Loucy (cell line): ENCODE measurements at regions not wholly inside any gene's neighbourhood (a gene's known extent, or its start where the extent isn't known, plus 50 kb on each side); places are given as distances from the start of the nearest gene placed in this dataset.

Source experiments
- H2AFZ ChIP-seq: fragments of 200-600 bp; sonication (generic); 2 replicates; pipeline ENCODE4 v1.6.0; 2016; ENCODE audit warnings: antibody characterized with exemption, mild to moderate bottlenecking, low read length, moderate library complexity
- H3F3A ChIP-seq: fragments of 200-600 bp; 2 replicates; pipeline ENCODE4 v1.6.0; 2016; ENCODE audit warnings: antibody characterized with exemption, low read depth, mild to moderate bottlenecking
- H3K27me3 ChIP-seq: fragments of 200-600 bp; sonication (generic); 2 replicates; pipeline ENCODE4 v1.6.1; 2014; ENCODE audit warnings: low read length, mild to moderate bottlenecking; ENCODE audit not compliant: insufficient read depth, poor library complexity, severe bottlenecking
- H3K36me3 ChIP-seq: fragments of 200-600 bp; sonication (generic); 2 replicates; pipeline ENCODE4 v1.6.1; 2016; ENCODE audit warnings: low read length; ENCODE audit not compliant: insufficient read depth
- H3K4me1 ChIP-seq: fragments of 200-600 bp; sonication (generic); 2 replicates; pipeline ENCODE4 v1.5.1; 2014; ENCODE audit warnings: low read length, mild to moderate bottlenecking; ENCODE audit not compliant: insufficient read depth, poor library complexity, severe bottlenecking
- H3K4me2 ChIP-seq: fragments of 200-600 bp; sonication (generic); 2 replicates; pipeline ENCODE4 v1.6.0; 2014; ENCODE audit warnings: antibody characterized with exemption, low read length, low read depth, mild to moderate bottlenecking; ENCODE audit not compliant: poor library complexity, severe bottlenecking
- H3K4me3 ChIP-seq: fragments of 200-600 bp; sonication (generic); 2 replicates; pipeline ENCODE4 v1.5.1; 2014; ENCODE audit warnings: low read length, mild to moderate bottlenecking, mixed read lengths; ENCODE audit not compliant: poor library complexity, severe bottlenecking
- H3K79me2 ChIP-seq: fragments of 200-600 bp; sonication (generic); 2 replicates; pipeline ENCODE4 v1.6.1; 2014; ENCODE audit warnings: low read length; ENCODE audit not compliant: insufficient read depth
- H3K9ac ChIP-seq: fragments of 200-600 bp; sonication (generic); 2 replicates; pipeline ENCODE4 v1.6.0; 2014; ENCODE audit warnings: mild to moderate bottlenecking, low read depth, low read length, moderate library complexity; ENCODE audit not compliant: poor library complexity, severe bottlenecking
- H3K9me2 ChIP-seq: fragments of 200-600 bp; sonication (generic); replicated peaks from 2 replicates; pipeline ENCODE4 v1.6.1; 2016; ENCODE audit warnings: low read depth, low read length, mixed read lengths
- H3K9me3 ChIP-seq: fragments of 200-600 bp; sonication (generic); 2 replicates; pipeline ENCODE4 v1.6.1; 2014; ENCODE audit warnings: mild to moderate bottlenecking, antibody characterized with exemption, low read length, low read depth; ENCODE audit not compliant: insufficient read depth
- H4K20me1 ChIP-seq: fragments of 200-600 bp; sonication (generic); 2 replicates; pipeline ENCODE4 v1.6.0; 2014; ENCODE audit warnings: antibody characterized with exemption, low read length, mild to moderate bottlenecking; ENCODE audit not compliant: insufficient read depth, poor library complexity, severe bottlenecking
- EZH2phosphoT487 ChIP-seq: fragments of 200-600 bp; IDR thresholded peaks from 2 replicates; pipeline ENCODE4 v1.6.1; 2018; ENCODE audit warnings: antibody characterized with exemption, mild to moderate bottlenecking, moderate library complexity, borderline replicate concordance
- TF ChIP-seq, protein P1 (sequence below): fragments of 200-600 bp; sonication (generic); conservative IDR thresholded peaks from 2 replicates; pipeline ENCODE4 v1.5.1; 2014; ENCODE audit warnings: mild to moderate bottlenecking, antibody characterized with exemption, low read length

DNA sequence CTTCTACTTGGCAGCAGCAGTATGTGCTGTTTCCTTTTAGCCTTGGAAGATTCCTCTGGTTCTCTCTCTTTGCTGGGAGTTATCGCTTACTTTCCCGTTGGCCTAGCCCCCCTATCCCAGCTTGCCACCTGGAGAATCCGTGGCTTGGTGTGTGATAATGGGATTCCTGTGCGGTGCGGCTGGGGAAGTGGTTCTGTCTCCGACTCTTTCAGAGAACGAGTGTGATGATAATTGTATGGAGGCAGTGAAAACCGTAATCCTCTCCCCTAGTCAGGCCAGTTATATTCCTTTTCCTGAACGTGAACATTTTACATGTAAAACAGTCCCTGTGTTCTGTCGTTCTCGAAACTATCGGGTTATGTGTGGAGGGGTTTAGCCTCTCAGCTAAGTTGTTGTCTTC, 300.1 kb upstream of the C2CD4B start:
- Histone ChIP-seq H3F3A (no peaks in the 10 kb centered on the region), H3K9me2 (no peaks in the 10 kb centered on the region), H3K4me2 (no peak overlapping the region), H3K36me3 (no peaks in the 10 kb centered on the region), H2AFZ (no peak overlapping the region), H3K9me3 (no peaks in the 10 kb centered on the region), H3K9ac (no peak overlapping the region), H3K79me2 (no peaks in the 10 kb centered on the region), H3K4me3 (no peak overlapping the region), H3K4me1 (no peaks in the 10 kb centered on the region), H4K20me1 (no peaks in the 10 kb centered on the region), H3K27me3 (no peaks in the 10 kb centered on the region)
- TF ChIP-seq, protein P1, sequence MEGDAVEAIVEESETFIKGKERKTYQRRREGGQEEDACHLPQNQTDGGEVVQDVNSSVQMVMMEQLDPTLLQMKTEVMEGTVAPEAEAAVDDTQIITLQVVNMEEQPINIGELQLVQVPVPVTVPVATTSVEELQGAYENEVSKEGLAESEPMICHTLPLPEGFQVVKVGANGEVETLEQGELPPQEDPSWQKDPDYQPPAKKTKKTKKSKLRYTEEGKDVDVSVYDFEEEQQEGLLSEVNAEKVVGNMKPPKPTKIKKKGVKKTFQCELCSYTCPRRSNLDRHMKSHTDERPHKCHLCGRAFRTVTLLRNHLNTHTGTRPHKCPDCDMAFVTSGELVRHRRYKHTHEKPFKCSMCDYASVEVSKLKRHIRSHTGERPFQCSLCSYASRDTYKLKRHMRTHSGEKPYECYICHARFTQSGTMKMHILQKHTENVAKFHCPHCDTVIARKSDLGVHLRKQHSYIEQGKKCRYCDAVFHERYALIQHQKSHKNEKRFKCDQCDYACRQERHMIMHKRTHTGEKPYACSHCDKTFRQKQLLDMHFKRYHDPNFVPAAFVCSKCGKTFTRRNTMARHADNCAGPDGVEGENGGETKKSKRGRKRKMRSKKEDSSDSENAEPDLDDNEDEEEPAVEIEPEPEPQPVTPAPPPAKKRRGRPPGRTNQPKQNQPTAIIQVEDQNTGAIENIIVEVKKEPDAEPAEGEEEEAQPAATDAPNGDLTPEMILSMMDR, result no peak
- TF ChIP-seq EZH2phosphoT487, result no peak

DNA sequence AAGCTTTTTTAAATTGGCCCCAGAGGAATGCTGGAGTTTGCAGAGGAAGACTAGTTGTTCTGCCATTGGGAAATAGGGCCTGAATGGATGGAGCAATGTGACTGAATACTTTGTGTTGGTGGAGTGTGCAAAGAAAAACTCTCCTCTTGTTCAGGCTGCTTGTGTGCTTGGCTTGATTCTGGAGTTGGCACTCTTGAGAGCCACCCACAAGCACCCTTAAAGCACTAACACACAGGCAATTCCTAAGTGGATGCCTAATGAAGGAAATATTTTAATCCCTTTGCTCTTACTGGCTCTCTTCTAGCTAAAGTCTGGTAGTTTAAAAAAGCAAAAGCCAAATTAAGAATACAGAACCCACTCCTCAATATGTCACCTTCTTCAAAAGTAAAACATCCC, 304.4 kb upstream of the C2CD4B start:
- H3K9ac ChIP-seq, result no peak overlapping the region
- no peaks in the 10 kb centered on the region for H3K9me3 ChIP-seq
- H3K27me3 ChIP-seq, result no peaks in the 10 kb centered on the region
- H3K79me2 ChIP-seq, result no peaks in the 10 kb centered on the region
- H2AFZ ChIP-seq, result no peak overlapping the region
- no peak overlapping the region for H3K4me3 ChIP-seq
- H3K9me2 ChIP-seq, result no peaks in the 10 kb centered on the region
- no peak overlapping the region for H3K4me2 ChIP-seq
- TF ChIP-seq, protein P1, result no peak
- no peak for TF ChIP-seq EZH2phosphoT487
- no peaks in the 10 kb centered on the region for H3F3A ChIP-seq
- H4K20me1 ChIP-seq, result no peaks in the 10 kb centered on the region
- peaks cover 10% of the 10 kb centered on the region for H3K4me1 ChIP-seq
- H3K36me3 ChIP-seq, result no peaks in the 10 kb centered on the region

DNA sequence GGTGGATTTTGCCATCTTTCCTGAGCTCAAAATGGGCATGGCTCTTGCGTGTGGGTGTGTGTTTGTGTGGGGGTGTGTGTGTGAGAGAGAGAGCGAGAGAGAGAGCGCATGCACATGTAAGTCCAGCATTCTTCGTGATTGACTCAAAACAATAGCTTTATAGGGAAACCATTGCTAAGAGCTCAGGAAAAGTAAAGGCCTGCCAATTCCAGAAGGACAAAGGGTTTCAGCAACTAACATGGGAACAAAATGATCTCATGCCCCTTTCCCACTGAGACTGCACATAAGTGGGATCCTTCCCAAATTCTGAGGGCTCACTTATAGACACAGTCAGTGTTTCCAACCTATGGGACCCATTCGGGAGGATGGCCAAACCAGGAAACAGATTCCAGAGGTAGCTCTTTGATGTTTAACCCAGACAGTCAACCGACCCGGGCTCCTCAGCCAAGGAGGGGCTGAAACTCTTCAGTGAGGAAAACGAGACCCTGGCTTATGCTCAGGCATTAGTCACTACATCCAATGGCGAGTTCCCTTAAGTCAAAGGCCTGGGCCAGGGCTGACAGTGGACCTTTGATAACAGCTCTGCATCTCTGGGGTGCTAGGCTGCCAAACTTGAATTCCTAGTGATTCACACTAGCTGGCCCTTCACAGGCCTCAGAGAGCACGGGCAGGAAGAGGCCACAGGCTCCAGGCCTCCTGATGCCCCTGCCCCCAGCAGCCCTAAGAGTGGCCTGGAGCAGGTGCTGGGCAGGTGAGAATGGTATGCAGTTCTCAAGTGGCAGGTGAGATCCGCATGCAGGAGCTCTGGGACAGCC, 305.0 kb upstream of the C2CD4B start:
- no peak overlapping the region for H3K4me3 ChIP-seq
- no peaks in the 10 kb centered on the region for H3K36me3 ChIP-seq
- H3K4me2 ChIP-seq, result no peak overlapping the region
- H3F3A ChIP-seq, result no peaks in the 10 kb centered on the region
- no peaks in the 10 kb centered on the region for H3K9me2 ChIP-seq
- no peak overlapping the region for H3K9ac ChIP-seq
- TF ChIP-seq EZH2phosphoT487, result no peak
- TF ChIP-seq, protein P1, result no peak
- no peaks in the 10 kb centered on the region for H3K79me2 ChIP-seq
- H3K4me1 ChIP-seq, result peaks cover 10% of the 10 kb centered on the region
- no peaks in the 10 kb centered on the region for H3K9me3 ChIP-seq
- H4K20me1 ChIP-seq, result no peaks in the 10 kb centered on the region
- H2AFZ ChIP-seq, result no peak overlapping the region
- H3K27me3 ChIP-seq, result no peaks in the 10 kb centered on the region
